DND-41 (cell line): ENCODE measurements at regions not wholly inside any gene's neighbourhood (a gene's known extent, or its start where the extent isn't known, plus 50 kb on each side); places are given as distances from the start of the nearest gene placed in this dataset.

Experiments used
- ATAC-seq: fragments of 200-7000 bp; cut with Tn5 transposase; 3 replicates; pipeline ENCODE4 v1.9.1; 2021; ENCODE audit warnings: low read depth; ENCODE audit not compliant: insufficient read depth
- DNase-seq: peaks from one replicate; pipeline ENCODE4 v3.0.0-alpha.2; 2020
- H2AFZ ChIP-seq: 2 replicates; pipeline ENCODE4 v1.6.0; 2012; ENCODE audit warnings: low read depth, low read length
- H3K27ac ChIP-seq: 2 replicates; pipeline ENCODE4 v1.5.1; 2012; ENCODE audit warnings: low read length, inconsistent platforms
- H3K27me3 ChIP-seq: fragments of 200-600 bp; sonication (generic); 2 replicates; pipeline ENCODE4 v1.6.0; 2012; ENCODE audit warnings: low read length, mild to moderate bottlenecking, inconsistent platforms; ENCODE audit not compliant: insufficient read depth, poor library complexity
- H3K36me3 ChIP-seq: 2 replicates; pipeline ENCODE4 v1.5.1; 2012; ENCODE audit warnings: low read length, inconsistent platforms; ENCODE audit not compliant: insufficient read depth
- H3K4me1 ChIP-seq: 2 replicates; pipeline ENCODE4 v1.5.1; 2012; ENCODE audit warnings: mild to moderate bottlenecking, low read length; ENCODE audit not compliant: insufficient read depth
- H3K4me2 ChIP-seq: 2 replicates; pipeline ENCODE4 v1.6.0; 2012; ENCODE audit warnings: mild to moderate bottlenecking, moderate library complexity, low read length, inconsistent platforms; ENCODE audit not compliant: insufficient read depth
- H3K4me3 ChIP-seq, 2 experiments: fragments of 200-600 bp in 1 of 2; shearing (Covaris generic) in 1 of 2; 2 replicates each; pipeline ENCODE4 v1.5.1; 2012 to 2016; ENCODE audit warnings: inconsistent platforms in 2 of 2, low read length in 2 of 2, mild to moderate bottlenecking in 2 of 2, low read depth in 1 of 2, moderate library complexity in 1 of 2
- H3K79me2 ChIP-seq: 2 replicates; pipeline ENCODE4 v1.6.0; 2012; ENCODE audit warnings: low read length, inconsistent platforms; ENCODE audit not compliant: insufficient read depth
- H3K9ac ChIP-seq: 2 replicates; pipeline ENCODE4 v1.6.0; 2012; ENCODE audit warnings: low read depth, mild to moderate bottlenecking, inconsistent platforms, low read length, moderate library complexity
- H3K9me3 ChIP-seq: 2 replicates; pipeline ENCODE4 v1.5.1; 2012; ENCODE audit warnings: low read length, moderate library complexity, mild to moderate bottlenecking, inconsistent platforms; ENCODE audit not compliant: insufficient read depth, severe bottlenecking
- H4K20me1 ChIP-seq: 2 replicates; pipeline ENCODE4 v1.6.0; 2012; ENCODE audit warnings: low read length; ENCODE audit not compliant: insufficient read depth
- EZH2 ChIP-seq: IDR thresholded peaks from 3 replicates; pipeline ENCODE4 v1.6.1; 2012; ENCODE audit warnings: borderline replicate concordance, low read depth, mild to moderate bottlenecking, moderate library complexity, low read length, inconsistent platforms; ENCODE audit not compliant: severe bottlenecking
- TF ChIP-seq, protein P1 (sequence below): IDR thresholded peaks from 2 replicates; pipeline ENCODE4 v1.5.1; 2012; ENCODE audit warnings: borderline replicate concordance, low read length, moderate library complexity, mild to moderate bottlenecking; ENCODE audit not compliant: poor library complexity, severe bottlenecking; ENCODE audit errors: extremely low read depth

- no peak overlapping the region for H3K27ac ChIP-seq
- ATAC-seq = no peak
- TF ChIP-seq EZH2 = no peak
- TF ChIP-seq, protein P1, sequence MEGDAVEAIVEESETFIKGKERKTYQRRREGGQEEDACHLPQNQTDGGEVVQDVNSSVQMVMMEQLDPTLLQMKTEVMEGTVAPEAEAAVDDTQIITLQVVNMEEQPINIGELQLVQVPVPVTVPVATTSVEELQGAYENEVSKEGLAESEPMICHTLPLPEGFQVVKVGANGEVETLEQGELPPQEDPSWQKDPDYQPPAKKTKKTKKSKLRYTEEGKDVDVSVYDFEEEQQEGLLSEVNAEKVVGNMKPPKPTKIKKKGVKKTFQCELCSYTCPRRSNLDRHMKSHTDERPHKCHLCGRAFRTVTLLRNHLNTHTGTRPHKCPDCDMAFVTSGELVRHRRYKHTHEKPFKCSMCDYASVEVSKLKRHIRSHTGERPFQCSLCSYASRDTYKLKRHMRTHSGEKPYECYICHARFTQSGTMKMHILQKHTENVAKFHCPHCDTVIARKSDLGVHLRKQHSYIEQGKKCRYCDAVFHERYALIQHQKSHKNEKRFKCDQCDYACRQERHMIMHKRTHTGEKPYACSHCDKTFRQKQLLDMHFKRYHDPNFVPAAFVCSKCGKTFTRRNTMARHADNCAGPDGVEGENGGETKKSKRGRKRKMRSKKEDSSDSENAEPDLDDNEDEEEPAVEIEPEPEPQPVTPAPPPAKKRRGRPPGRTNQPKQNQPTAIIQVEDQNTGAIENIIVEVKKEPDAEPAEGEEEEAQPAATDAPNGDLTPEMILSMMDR = no peak
These were observed 276.3 kb upstream of the CRY1 start for GRCh38 chr12:107369679-107370078.

GRCh38 chr12:107372229-107372658 lies 278.9 kb upstream of the CRY1 start:
- Histone ChIP-seq H4K20me1 (no peaks in the 10 kb centered on the region), H3K4me3 (no peak overlapping the region), H3K9me3 (no peaks in the 10 kb centered on the region), H3K79me2 (no peaks in the 10 kb centered on the region), H3K27me3 (no peaks in the 10 kb centered on the region), H3K36me3 (no peaks in the 10 kb centered on the region), H2AFZ (no peak overlapping the region), H3K4me1 (no peaks in the 10 kb centered on the region), H3K4me2 (no peak overlapping the region), H3K9ac (no peak overlapping the region), H3K27ac (no peak overlapping the region)
- DNase-seq (peak; percentile 6), ATAC-seq (peak; percentile 63; the same call in 2 of the 3 replicates)
- TF ChIP-seq, protein P1 = no peak
- TF ChIP-seq EZH2 = no peak

More at GRCh38 chr12:107369679-107370078, 276.3 kb upstream of the CRY1 start:
- no peaks in the 10 kb centered on the region for H3K27me3 ChIP-seq
- H2AFZ ChIP-seq = no peak overlapping the region
- H4K20me1 ChIP-seq = no peaks in the 10 kb centered on the region
- no peak overlapping the region for H3K9ac ChIP-seq
- H3K9me3 ChIP-seq = no peaks in the 10 kb centered on the region
- no peaks in the 10 kb centered on the region for H3K79me2 ChIP-seq
- H3K4me1 ChIP-seq = no peaks in the 10 kb centered on the region
- DNase-seq = no peak
- no peaks in the 10 kb centered on the region for H3K36me3 ChIP-seq
- no peak overlapping the region for H3K4me3 ChIP-seq
- H3K4me2 ChIP-seq = no peak overlapping the region

DNA sequence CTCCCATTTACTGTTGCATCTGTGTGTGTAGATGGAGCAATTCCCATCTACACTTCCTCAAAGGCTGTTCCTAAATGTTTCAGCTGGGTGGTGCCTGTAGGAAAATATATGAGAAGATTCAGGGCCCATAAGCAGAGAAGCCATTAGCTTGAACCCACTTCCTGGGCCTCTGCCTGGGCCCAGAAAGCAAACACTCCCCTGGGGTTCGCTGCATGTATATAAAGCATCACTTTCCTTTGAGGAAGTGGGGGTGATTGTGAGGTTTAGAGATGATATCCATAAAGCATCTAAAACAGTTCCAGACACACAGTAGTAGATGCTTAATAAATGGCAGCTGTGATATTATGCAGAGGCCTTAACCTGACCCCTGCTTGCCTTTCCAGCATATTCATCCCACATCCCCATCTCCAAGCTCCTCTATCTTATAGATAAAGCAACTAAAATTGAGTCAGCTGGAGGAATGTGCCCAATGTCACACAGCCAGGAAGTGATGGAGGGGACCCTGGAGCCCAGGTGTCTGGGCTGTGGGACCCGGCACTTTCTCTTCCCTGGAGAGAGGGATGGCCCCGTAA lies 280.0 kb upstream of the CRY1 start:
- no peak for ATAC-seq
- Histone ChIP-seq H3K4me2 (no peak overlapping the region), H3K4me3 (no peak overlapping the region), H3K27me3 (no peaks in the 10 kb centered on the region), H2AFZ (no peak overlapping the region), H3K36me3 (no peaks in the 10 kb centered on the region), H3K4me1 (no peaks in the 10 kb centered on the region), H3K79me2 (no peaks in the 10 kb centered on the region), H4K20me1 (no peaks in the 10 kb centered on the region), H3K9me3 (no peaks in the 10 kb centered on the region), H3K9ac (no peak overlapping the region), H3K27ac (no peak overlapping the region)
- DNase-seq = no peak
- TF ChIP-seq, protein P1 = no peak
- no peak for TF ChIP-seq EZH2
